K562 (cell line): ENCODE measurements at regions not wholly inside any gene's neighbourhood (a gene's known extent, or its start where the extent isn't known, plus 50 kb on each side); places are given as distances from the start of the nearest gene placed in this dataset.

Experiments used
- ATAC-seq: fragments of 200-7000 bp; cut with Tn5 transposase; 3 replicates; pipeline ENCODE4 v1.9.1; 2020; ENCODE audit warnings: moderate library complexity
- BruUV-seq: library from RNA; stranded (reverse); fragments of 400-500 nt; replicated peaks from 2 replicates; lab custom pipeline; 2021; lab: Mats Ljungman, UMichigan
- CTCF ChIA-PET: fragments of 300-600 bp; formaldehyde crosslinking; extraction: SDS; loops from one replicate; lab custom pipeline; 2021; ENCODE audit warnings: low intra/inter-chr PET ratio; lab: Yijun Ruan, JAX
- POLR2A ChIA-PET: fragments of 300-600, 350-650 bp; sonication (Branson Sonifier 250); formaldehyde crosslinking; extraction: SDS; loops from one replicate; lab custom pipeline; 2021; ENCODE audit warnings: antibody characterized with exemption, inconsistent platforms; lab: Yijun Ruan, JAX
- DNase-seq, 4 experiments: peaks; one replicate each; pipeline versions ENCODE4 v3.0.0 to v3.0.0-alpha.2; 2011 to 2018; ENCODE audit warnings: low spot score in 3 of 4, mixed read lengths in 3 of 4; ENCODE audit errors: extremely low read depth in 1 of 4
- FAIRE-seq: peaks from 2 replicates; lab custom pipeline; 2011; peaks lifted over from hg19 to GRCh38; lab: Jason Lieb, UNC
- H2AFZ ChIP-seq: 2 replicates; pipeline ENCODE4 v1.6.0; 2011; ENCODE audit warnings: low read depth, low read length, control low read depth, inconsistent platforms
- H3K27ac ChIP-seq: fragments of 200-600 bp; 3 replicates; pipeline ENCODE4 v1.8.0; 2011; ENCODE audit warnings: low read depth, mild to moderate bottlenecking, control low read depth, inconsistent platforms, low read length, moderate library complexity, mixed read lengths; ENCODE audit errors: extremely low read depth
- H3K27me3 ChIP-seq, 2 experiments: fragments of 300-600 bp in 1 of 2; 2 replicates in 1 of 2; 3 replicates in 1 of 2; pipeline versions ENCODE4 v1.6.0 to v1.8.0; 2011; ENCODE audit warnings: inconsistent platforms in 2 of 2, low read length in 2 of 2, mild to moderate bottlenecking in 1 of 2, mixed read lengths in 1 of 2, moderate library complexity in 1 of 2; ENCODE audit not compliant: control insufficient read depth in 2 of 2, insufficient read depth in 2 of 2
- H3K36me3 ChIP-seq: fragments of 300-600 bp; 3 replicates; pipeline ENCODE4 v1.8.0; 2011; ENCODE audit warnings: mild to moderate bottlenecking, low read length, inconsistent platforms; ENCODE audit not compliant: control insufficient read depth, insufficient read depth
- H3K4me1 ChIP-seq, 2 experiments: fragments of 200-600 bp in 1 of 2; replicated peaks in 1 of 2; 2 replicates in 1 of 2; 3 replicates in 1 of 2; pipeline versions ENCODE4 v1.5.1 to v1.8.0; 2011; ENCODE audit warnings: inconsistent platforms in 2 of 2, low read length in 2 of 2, mild to moderate bottlenecking in 1 of 2, mixed read lengths in 1 of 2, moderate library complexity in 1 of 2; ENCODE audit not compliant: control insufficient read depth in 2 of 2, insufficient read depth in 2 of 2
- H3K4me2 ChIP-seq: 2 replicates; pipeline ENCODE4 v1.6.1; 2011; ENCODE audit warnings: low read length, control low read depth, inconsistent platforms, mixed read lengths; ENCODE audit not compliant: insufficient read depth
- H3K4me3 ChIP-seq: fragments of 200-600 bp; sonication (generic), shearing (Covaris generic); 2 replicates; pipeline ENCODE4 v1.5.1; 2016; ENCODE audit warnings: control low read depth, inconsistent platforms
- H3K79me2 ChIP-seq: fragments of 200-600 bp; 3 replicates; pipeline ENCODE4 v1.8.0; 2011; ENCODE audit warnings: low read length, inconsistent platforms; ENCODE audit not compliant: control insufficient read depth, insufficient read depth
- H3K9ac ChIP-seq, 2 experiments: 2 replicates each; pipeline versions ENCODE4 v1.6.0 to v1.6.1; 2011; ENCODE audit warnings: low read depth in 2 of 2, low read length in 2 of 2, control low read depth in 1 of 2, inconsistent platforms in 1 of 2, mild to moderate bottlenecking in 1 of 2, mixed read lengths in 1 of 2; ENCODE audit not compliant: insufficient read depth in 1 of 2
- H3K9me1 ChIP-seq: one replicate; pipeline ENCODE4 v1.6.0; 2011; ENCODE audit warnings: inconsistent platforms, mild to moderate bottlenecking, low read length, moderate library complexity; ENCODE audit not compliant: control insufficient read depth, insufficient read depth
- H3K9me3 ChIP-seq: replicated peaks from 2 replicates; pipeline ENCODE4 v1.5.1; 2011; ENCODE audit warnings: low read depth, low read length, inconsistent platforms; ENCODE audit not compliant: control insufficient read depth, insufficient read depth
- H4K20me1 ChIP-seq: replicated peaks from 2 replicates; pipeline ENCODE4 v1.6.1; 2011; ENCODE audit warnings: low read length, inconsistent platforms, mixed read lengths; ENCODE audit not compliant: control insufficient read depth, insufficient read depth
- CBFA2T2 ChIP-seq: fragments of 450-650 bp; conservative IDR thresholded peaks from 2 replicates; pipeline ENCODE4 v1.6.1; 2017; ENCODE audit warnings: mild to moderate bottlenecking
- CHD4 ChIP-seq: fragments of 200-600 bp; sonication (generic); IDR thresholded peaks from 3 replicates; pipeline ENCODE4 v1.6.1; 2012; ENCODE audit warnings: low read depth, mild to moderate bottlenecking, mixed read lengths, low read length, inconsistent platforms; ENCODE audit not compliant: insufficient read depth, insufficient replicate concordance, poor library complexity, severe bottlenecking
- E2F4 ChIP-seq: sonication (generic); formaldehyde crosslinking; IDR thresholded peaks from 2 replicates; pipeline ENCODE4 v1.8.0; 2022; ENCODE audit warnings: mild to moderate bottlenecking, low read depth, missing genetic modification reagents
- EWSR1 ChIP-seq: fragments of 450-650 bp; IDR thresholded peaks from 2 replicates; pipeline ENCODE4 v1.6.1; 2018; ENCODE audit warnings: borderline replicate concordance, mild to moderate bottlenecking, low read depth, moderate library complexity; ENCODE audit not compliant: partially characterized antibody
- KLF13 ChIP-seq: fragments of 450-650 bp; IDR thresholded peaks from 2 replicates; pipeline ENCODE4 v1.6.1; 2016; ENCODE audit warnings: missing genetic modification characterization, low read depth, mild to moderate bottlenecking, missing compliant biosample characterization, moderate library complexity, borderline replicate concordance
- MXI1 ChIP-seq: IDR thresholded peaks from 2 replicates; pipeline ENCODE4 v1.6.1; 2011; ENCODE audit warnings: low read depth, mild to moderate bottlenecking, improper control_type of control experiment, low read length
- NFE2L1 ChIP-seq: fragments of 450-650 bp; IDR thresholded peaks from 2 replicates; pipeline ENCODE4 v1.6.1; 2016; ENCODE audit warnings: missing genetic modification characterization, low read depth, mild to moderate bottlenecking, missing compliant biosample characterization, moderate library complexity, borderline replicate concordance
- PHF20 ChIP-seq: fragments of 450-650 bp; IDR thresholded peaks from 2 replicates; pipeline ENCODE4 v1.6.1; 2018; ENCODE audit not compliant: partially characterized antibody
- XRCC3 ChIP-seq: fragments of 450-650 bp; IDR thresholded peaks from 2 replicates; pipeline ENCODE4 v1.6.1; 2017; ENCODE audit warnings: mild to moderate bottlenecking, moderate library complexity
- ZNF12 ChIP-seq: sonication (generic); formaldehyde crosslinking; IDR thresholded peaks from 2 replicates; pipeline ENCODE4 v1.4.0; 2020; ENCODE audit warnings: mild to moderate bottlenecking, missing genetic modification reagents
- ZNF41 ChIP-seq: fragments of 250-450 bp; sonication (Bioruptor Pico); conservative IDR thresholded peaks from 2 replicates; pipeline ENCODE4 v1.4.0; 2020; ENCODE audit warnings: mild to moderate bottlenecking
- ZNF507 ChIP-seq: conservative IDR thresholded peaks from 2 replicates; pipeline ENCODE4 v1.6.1; 2017; ENCODE audit warnings: missing genetic modification characterization, missing compliant biosample characterization
- WGBS: fragments of 100-300 bp; shearing (Covaris generic); methylation state at CpG from one replicate; pipeline ENCODE4 v1.1.6; 2016; ENCODE audit warnings: low coverage, mixed read lengths; ENCODE audit not compliant: insufficient coverage; ENCODE audit errors: missing lambda C conversion rate; 5-methylcytosine and 5-hydroxymethylcytosine counted together
- in situ Hi-C: fragments of 300-500 bp; cut with MboI; formaldehyde crosslinking; loops from 4 replicates; pipeline ENCODE4 v1.15.0; 2018; ENCODE audit warnings: inconsistent platforms, mixed read lengths
- intact Hi-C: fragments of 100-400 bp; cut with micrococcal nuclease; formaldehyde crosslinking; loops from 2 replicates; pipeline ENCODE4 v1.14.2; 2022

DNA sequence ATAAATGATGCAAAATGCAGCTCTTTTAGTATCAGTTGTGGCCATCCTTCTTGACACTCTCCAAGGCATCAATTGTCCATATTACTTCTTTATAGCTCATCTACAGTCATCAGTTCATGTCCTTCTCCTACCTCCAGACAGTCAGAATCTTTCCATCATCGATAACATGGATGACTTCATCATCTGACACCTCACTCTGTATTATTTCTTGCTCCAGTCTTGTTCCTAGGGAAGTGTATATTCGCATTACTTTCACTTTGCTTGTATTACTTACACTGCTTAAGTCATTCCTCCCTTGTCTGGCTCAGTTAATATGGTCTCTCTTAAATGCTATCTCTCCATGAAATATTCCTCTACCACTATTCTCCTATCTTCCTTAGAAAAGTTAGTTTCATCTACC, 999.1 kb upstream of the SLC10A2 start (continued):
- TF ChIP-seq E2F4 (CRISPR knock-in tag), result no peak
- TF ChIP-seq ZNF12 (CRISPR knock-in tag), result no peak
- no peak for TF ChIP-seq NFE2L1 (tag)
- no peak for TF ChIP-seq ZNF507

DNA sequence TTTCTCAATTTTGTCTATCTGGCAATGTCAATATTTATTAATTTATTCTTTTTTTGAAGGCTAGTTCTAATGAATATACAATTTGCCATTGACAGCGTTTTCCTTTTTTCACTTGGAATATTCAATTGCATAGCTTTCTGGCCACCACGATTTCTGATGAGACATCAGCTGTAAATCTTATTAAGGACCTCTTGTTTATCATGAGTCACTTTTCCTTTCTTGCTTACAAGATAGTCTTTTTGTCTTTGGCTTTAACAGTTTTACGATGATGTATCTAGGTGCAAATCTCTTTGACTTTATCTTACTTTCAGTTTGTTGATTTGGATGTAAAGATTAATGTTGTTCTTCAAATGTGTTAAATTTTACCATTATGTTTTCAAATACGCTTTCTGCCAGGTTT, 991.6 kb upstream of the SLC10A2 start:
- no peak overlapping the region for H3K27ac ChIP-seq
- H4K20me1 ChIP-seq, result no peaks in the 10 kb centered on the region
- POLR2A ChIA-PET, result no interaction called here
- H3K9me1 ChIP-seq, result no peaks in the 10 kb centered on the region
- H3K36me3 ChIP-seq, result no peaks in the 10 kb centered on the region
- H3K79me2 ChIP-seq, result no peaks in the 10 kb centered on the region
- H3K9me3 ChIP-seq, result no peaks in the 10 kb centered on the region
- intact Hi-C loops, result no loop called here
- no peak for TF ChIP-seq XRCC3
- TF ChIP-seq MXI1, result no peak
- no peak for TF ChIP-seq ZNF41
- no peak for TF ChIP-seq KLF13 (tag)
- no peak for TF ChIP-seq PHF20
- no peak for TF ChIP-seq CHD4
- no peak for TF ChIP-seq CBFA2T2
- no peak for TF ChIP-seq EWSR1
- H3K4me2 ChIP-seq, result no peak overlapping the region
- H2AFZ ChIP-seq, result no peak overlapping the region
- BruUV-seq, result no TSS peak
- no peak overlapping the region for H3K9ac ChIP-seq
- no peak for ATAC-seq
- H3K4me1 ChIP-seq, result no peaks in the 10 kb centered on the region
- 1% methylated on average over 4 of the region's 4 CpGs for WGBS
- DNase-seq, result no peak
- in situ Hi-C loops, result no loop called here
- H3K27me3 ChIP-seq, result no peaks in the 10 kb centered on the region
- CTCF ChIA-PET, result no interaction called here
- no peak overlapping the region for H3K4me3 ChIP-seq
- no peak for FAIRE-seq
